ENCODE measurements at regions not wholly inside any gene's neighbourhood (a gene's known extent, or its start where the extent isn't known, plus 50 kb on each side); places are given as distances from the start of the nearest gene placed in this dataset.
"Not testable (repeated sequence)": the region's sequence is repeated elsewhere in the genome, so short reads cannot be mapped to it uniquely, and the experiment has no call there.

- not testable (repeated sequence) for TF ChIP-seq CTCF (IDR thresholded peaks at IDR 0.05); ZFX (IDR thresholded peaks at IDR 0.05; ENCODE audit: borderline replicate concordance)
Observed at GRCh38 chr2:65890131-65890530, 457.7 kb upstream of the SPRED2 start.
